HG02840 (cell line): ENCODE measurements at regions not wholly inside any gene's neighbourhood (a gene's known extent, or its start where the extent isn't known, plus 50 kb on each side); places are given as distances from the start of the nearest gene placed in this dataset.

Experiments used
- ATAC-seq: cut with Tn5 transposase; IDR thresholded peaks from one replicate; pipeline ENCODE4 v1.9.1; 2021; ENCODE audit warnings: mild to moderate bottlenecking, moderate library complexity, moderate number of reproducible peaks; ENCODE audit not compliant: unreplicated experiment, low FRiP score

DNA sequence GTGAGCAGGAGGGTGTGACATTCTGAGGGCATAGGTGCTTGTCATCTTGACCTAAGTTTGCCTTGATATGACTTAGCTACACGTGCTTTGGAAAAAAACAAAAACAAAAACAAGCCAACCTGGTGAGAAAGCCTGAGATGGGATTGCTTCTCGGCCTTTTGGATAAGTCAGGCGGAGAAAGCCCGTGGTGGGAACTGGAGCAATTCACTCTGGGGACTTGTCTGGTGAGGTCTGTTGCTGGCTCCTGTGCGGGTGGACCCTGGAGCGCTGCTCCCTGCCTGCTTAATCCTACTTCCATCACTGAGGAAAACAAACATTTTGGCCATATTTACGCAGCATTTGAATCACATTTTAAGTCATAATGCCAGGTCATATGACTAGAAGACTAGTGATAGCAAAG, 100.3 kb downstream of the SNX19 start:
- no peak for ATAC-seq

DNA sequence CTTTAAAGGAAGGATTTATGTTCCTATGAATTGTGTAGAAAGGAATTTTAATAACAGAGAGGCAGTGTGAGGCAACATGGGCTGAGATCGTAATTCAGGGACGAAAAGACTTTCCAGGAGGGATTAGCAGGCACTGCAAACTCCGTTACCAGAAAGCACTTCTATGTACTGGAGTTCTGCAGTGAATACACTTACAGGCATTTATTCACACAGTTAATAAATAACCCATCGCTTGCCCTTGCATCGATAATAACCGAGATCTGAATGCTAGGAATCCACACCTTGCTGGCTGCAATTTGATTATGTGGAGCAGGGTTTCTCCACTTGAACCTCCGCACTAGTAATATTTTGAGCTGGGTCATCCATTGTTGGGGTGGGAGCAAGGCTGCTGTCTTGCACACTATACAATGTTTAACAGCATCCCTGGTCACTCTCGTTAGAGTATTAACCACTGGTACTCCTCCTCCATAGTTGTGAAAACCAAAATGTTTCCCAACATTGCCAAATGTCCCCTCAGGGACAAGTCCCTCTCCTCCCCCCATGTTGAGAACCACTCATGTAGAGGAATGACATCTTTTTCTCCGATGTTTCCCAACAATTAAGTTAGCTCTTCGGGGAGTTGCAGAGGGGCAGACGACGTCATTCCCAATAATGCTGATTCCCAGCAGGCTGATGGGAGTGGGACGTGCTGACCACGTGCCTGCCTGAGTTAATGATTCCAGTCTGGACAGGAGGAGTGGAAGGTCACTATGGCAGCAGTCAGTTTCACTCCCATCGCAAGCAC, 99.5 kb downstream of the SNX19 start:
- ATAC-seq, result no peak

DNA sequence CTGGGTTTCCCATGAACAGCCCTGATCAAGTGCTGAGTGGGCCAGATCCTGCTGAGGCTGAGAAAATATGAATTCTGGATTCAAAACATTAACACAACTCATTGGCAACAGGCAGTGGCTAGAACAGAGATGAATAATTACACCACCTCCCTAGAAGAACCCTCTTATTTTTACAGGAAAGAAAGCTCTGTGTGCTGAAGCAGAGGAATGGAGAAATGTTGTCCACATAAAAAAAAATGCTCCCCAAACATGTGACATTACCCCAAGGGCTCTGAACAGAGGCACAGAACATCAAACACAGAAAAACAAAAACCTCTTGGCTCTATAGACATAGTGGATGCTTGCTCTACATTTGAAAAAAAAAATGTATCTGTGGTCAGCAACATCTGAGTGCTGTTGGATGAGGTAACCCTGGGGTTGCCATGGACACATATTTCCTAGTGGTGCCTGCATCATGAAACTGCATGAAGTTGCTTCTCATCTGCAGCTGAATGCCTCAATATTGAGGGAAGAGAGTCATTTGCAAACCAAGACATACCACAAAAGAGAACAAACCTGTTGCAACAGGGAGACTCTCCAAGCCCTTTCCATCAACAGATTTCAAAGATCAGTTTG, 98.8 kb downstream of the SNX19 start:
- ATAC-seq, result no peak

DNA sequence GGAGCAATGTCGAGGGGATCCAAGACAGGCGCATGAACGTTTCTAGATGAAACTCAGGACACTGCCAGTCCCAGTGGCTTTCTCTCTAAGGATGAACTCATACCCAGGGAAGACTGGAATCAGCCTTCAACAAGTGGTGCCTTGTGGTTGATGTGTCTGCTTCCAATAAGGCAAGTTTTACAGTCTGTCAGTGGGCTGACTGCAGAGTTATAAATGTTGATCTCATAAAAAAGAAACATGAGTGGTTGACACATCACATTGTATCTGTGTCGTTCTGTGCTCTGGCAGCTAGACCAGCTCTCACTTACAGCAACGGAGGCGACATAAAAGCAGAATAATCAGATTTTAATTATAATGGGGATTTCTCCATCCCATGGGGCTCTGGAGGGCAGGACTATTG, 96.7 kb downstream of the SNX19 start:
- no peak for ATAC-seq
